OCI-LY3 (cell line): ENCODE measurements at regions not wholly inside any gene's neighbourhood (a gene's known extent, or its start where the extent isn't known, plus 50 kb on each side); places are given as distances from the start of the nearest gene placed in this dataset.
A peak's percentile ranks its signal among the peaks of the same experiment; 100 is the strongest.

ENCODE experiments used
- H2AFZ ChIP-seq: fragments of 200-600, 300-600 bp; shearing (Covaris generic); 2 replicates; pipeline ENCODE4 v1.6.0; 2014; ENCODE audit warnings: antibody characterized with exemption, low read depth, low read length
- H3K27ac ChIP-seq: fragments of 200-600, 300-600 bp; sonication (generic); 2 replicates; pipeline ENCODE4 v1.5.1; 2014; ENCODE audit warnings: mild to moderate bottlenecking, low read length, moderate library complexity, mixed read lengths
- H3K27me3 ChIP-seq: fragments of 200-600, 300-600 bp; sonication (generic); 2 replicates; pipeline ENCODE4 v1.6.1; 2014; ENCODE audit warnings: low read depth, low read length, mixed read lengths
- H3K36me3 ChIP-seq: fragments of 200-600, 300-600 bp; sonication (generic); replicated peaks from 2 replicates; pipeline ENCODE3; 2014; ENCODE audit warnings: low read depth, low read length, mixed read lengths
- H3K4me1 ChIP-seq: fragments of 300-600, 200-600 bp; sonication (generic); 2 replicates; pipeline ENCODE4 v1.6.1; 2014; ENCODE audit warnings: low read length, mixed read lengths
- H3K4me2 ChIP-seq: fragments of 200-600, 300-600 bp; sonication (generic); 2 replicates; pipeline ENCODE4 v1.6.1; 2014; ENCODE audit warnings: low read length, mixed read lengths
- H3K4me3 ChIP-seq: fragments of 300-600, 200-600 bp; sonication (generic); 2 replicates; pipeline ENCODE4 v1.5.1; 2014; ENCODE audit warnings: antibody characterized with exemption, mild to moderate bottlenecking, low read length, moderate library complexity
- H3K79me2 ChIP-seq: fragments of 300-600, 200-600 bp; shearing (Covaris generic); 2 replicates; pipeline ENCODE4 v1.6.1; 2014; ENCODE audit warnings: mild to moderate bottlenecking, low read length, mixed read lengths
- H3K9ac ChIP-seq: fragments of 300-600, 200-600 bp; shearing (Covaris generic); 2 replicates; pipeline ENCODE4 v1.6.0; 2014; ENCODE audit warnings: mild to moderate bottlenecking, low read length, moderate library complexity
- H3K9me3 ChIP-seq: fragments of 200-600, 300-600 bp; shearing (Covaris generic); 2 replicates; pipeline ENCODE4 v1.6.1; 2014; ENCODE audit warnings: low read length, mixed read lengths; ENCODE audit not compliant: insufficient read depth
- H4K20me1 ChIP-seq: fragments of 200-600, 300-600 bp; sonication (generic); 2 replicates; pipeline ENCODE4 v1.6.1; 2016; ENCODE audit warnings: low read length, mixed read lengths; ENCODE audit not compliant: insufficient read depth
- CTCF ChIP-seq: fragments of 200-600, 300-600 bp; sonication (generic); IDR thresholded peaks from 2 replicates; pipeline ENCODE4 v1.5.1; 2014; ENCODE audit warnings: antibody characterized with exemption, low read length, low read depth
- EZH2phosphoT487 ChIP-seq: fragments of 200-600 bp; shearing (Covaris generic); IDR thresholded peaks from 2 replicates; pipeline ENCODE4 v1.6.1; 2018; ENCODE audit warnings: antibody characterized with exemption, mixed run types, low read depth

- H3K27me3 ChIP-seq: no peaks in the 10 kb centered on the region
- H4K20me1 ChIP-seq: no peaks in the 10 kb centered on the region
- no peak overlapping the region for H3K9ac ChIP-seq
- no peak overlapping the region for H3K27ac ChIP-seq
- H3K79me2 ChIP-seq: no peaks in the 10 kb centered on the region
- peaks cover 11% of the 10 kb centered on the region for H3K4me1 ChIP-seq
- no peaks in the 10 kb centered on the region for H3K36me3 ChIP-seq
- no peaks in the 10 kb centered on the region for H3K9me3 ChIP-seq
- TF ChIP-seq EZH2phosphoT487 (no peak), CTCF (no peak)
- no peak overlapping the region for H3K4me2 ChIP-seq
- H2AFZ ChIP-seq: no peak overlapping the region
- H3K4me3 ChIP-seq: no peak overlapping the region
Observed at GRCh38 chr21:15498455-15498854, 231.3 kb upstream of the USP25 start.

GRCh38 chr21:15506086-15506485 lies 223.7 kb upstream of the USP25 start:
- Histone ChIP-seq H3K36me3 (no peaks in the 10 kb centered on the region), H4K20me1 (no peaks in the 10 kb centered on the region), H3K9ac (no peak overlapping the region), H3K4me2 (no peak overlapping the region), H3K4me3 (no peak overlapping the region), H3K79me2 (no peaks in the 10 kb centered on the region), H3K27ac (no peak overlapping the region), H2AFZ (no peak overlapping the region), H3K9me3 (no peaks in the 10 kb centered on the region), H3K4me1 (peaks cover 1% of the 10 kb centered on the region), H3K27me3 (no peaks in the 10 kb centered on the region)
- no peak for TF ChIP-seq EZH2phosphoT487
- no peak for TF ChIP-seq CTCF

- H3K9ac ChIP-seq: no peak overlapping the region
- no peaks in the 10 kb centered on the region for H3K79me2 ChIP-seq
- no peak overlapping the region for H3K4me2 ChIP-seq
- H3K4me3 ChIP-seq: no peak overlapping the region
- TF ChIP-seq CTCF (no peak), EZH2phosphoT487 (no peak)
- H3K27ac ChIP-seq: no peak overlapping the region
- no peaks in the 10 kb centered on the region for H3K9me3 ChIP-seq
- no peaks in the 10 kb centered on the region for H3K36me3 ChIP-seq
- peaks cover 3% of the 10 kb centered on the region for H3K4me1 ChIP-seq
- no peaks in the 10 kb centered on the region for H4K20me1 ChIP-seq
- no peaks in the 10 kb centered on the region for H3K27me3 ChIP-seq
- H2AFZ ChIP-seq: no peak overlapping the region
Observed at GRCh38 chr21:15508554-15508953, 221.2 kb upstream of the USP25 start.

- 0 out of 2 replicates have a peak overlapping the region, but pooled peaks have one; percentile 9 for H2AFZ ChIP-seq
- H3K27ac ChIP-seq: peak overlapping the region; percentile 76
- TF ChIP-seq EZH2phosphoT487 (no peak), CTCF (no peak)
- no peak overlapping the region for H3K9ac ChIP-seq
- no peaks in the 10 kb centered on the region for H4K20me1 ChIP-seq
- no peaks in the 10 kb centered on the region for H3K27me3 ChIP-seq
- H3K36me3 ChIP-seq: no peaks in the 10 kb centered on the region
- peaks cover 19% of the 10 kb centered on the region for H3K4me1 ChIP-seq
- peak overlapping the region; percentile 64 for H3K4me2 ChIP-seq
- H3K9me3 ChIP-seq: no peaks in the 10 kb centered on the region
- no peaks in the 10 kb centered on the region for H3K79me2 ChIP-seq
- H3K4me3 ChIP-seq: peak overlapping the region; percentile 29
Observed at GRCh38 chr21:15514073-15514946, 215.5 kb upstream of the USP25 start.
